Gastrocnemius medialis (tissue), 4 donors: ENCODE measurements at regions not wholly inside any gene's neighbourhood (a gene's known extent, or its start where the extent isn't known, plus 50 kb on each side); places are given as distances from the start of the nearest gene placed in this dataset.

Source experiments
- ATAC-seq, 2 donors: fragments of 150-250 bp; one replicate each; pipeline ENCODE4 v1.9.1; 2016
- DNase-seq, 2 donors: peaks; one replicate each; pipeline ENCODE4 v3.0.0-alpha.2; 2019
- H3K27ac ChIP-seq, 4 donors: fragments of 200-600 bp; sonication (generic); 1 replicate in 1 of 4; 2 replicates in 3 of 4; pipeline ENCODE4 v1.5.1; 2016 to 2018; ENCODE audit warnings: mild to moderate bottlenecking in 2 of 4, moderate library complexity in 1 of 4
- H3K27me3 ChIP-seq, 3 donors: fragments of 200-600 bp; sonication (generic) in 2 of 3; 1 replicate in 1 of 3; 2 replicates in 2 of 3; pipeline versions ENCODE4 v1.5.1 to v1.6.0; 2016 to 2019; ENCODE audit warnings: mild to moderate bottlenecking in 1 of 3, moderate library complexity in 1 of 3
- H3K36me3 ChIP-seq, 2 donors: fragments of 200-600 bp; sonication (generic) in 1 of 2; one replicate each; pipeline ENCODE4 v1.5.1; 2017 to 2018
- H3K4me1 ChIP-seq, 2 donors: fragments of 200-600 bp; sonication (generic) in 1 of 2; one replicate each; pipeline ENCODE4 v1.5.1; 2016 to 2017; ENCODE audit warnings: mild to moderate bottlenecking in 2 of 2
- H3K4me3 ChIP-seq, 4 donors: fragments of 200-600 bp; sonication (generic) in 3 of 4; 1 replicate in 1 of 4; 2 replicates in 3 of 4; pipeline ENCODE4 v1.5.1; 2016 to 2019; ENCODE audit warnings: mild to moderate bottlenecking in 2 of 4
- H3K9me3 ChIP-seq, 3 donors: fragments of 200-600 bp; sonication (generic) in 2 of 3; 1 replicate in 1 of 3; 2 replicates in 2 of 3; pipeline ENCODE4 v1.5.1; 2016 to 2019
- POLR2A ChIP-seq, 2 donors: fragments of 450-650 bp; IDR thresholded peaks; one replicate each; pipeline ENCODE4 v1.6.1; 2017; ENCODE audit warnings: antibody characterized with exemption in 2 of 2, mild to moderate bottlenecking in 2 of 2, moderate library complexity in 2 of 2
- in situ Hi-C, 4 donors: fragments of 200-750 bp; cut with MboI; loops; one replicate each; pipeline versions ENCODE4 v1.15.0 to v1.8.0; 2017; ENCODE audit warnings: low sequenced_read_pairs in 4 of 4
- intact Hi-C: fragments of 100-400 bp; cut with DNase I; formaldehyde crosslinking; loops from one replicate; pipeline ENCODE4 v1.15.1; 2023; ENCODE audit warnings: low total_unique reads
- TF ChIP-seq, protein P1 (sequence below), 5 experiments: fragments of 450-650 bp in 3 of 5; fragments of 200-600 bp in 2 of 5; sonication (generic) in 2 of 5; IDR thresholded peaks in 4 of 5; conservative IDR thresholded peaks in 1 of 5; 1 replicate in 4 of 5; 2 replicates in 1 of 5; pipeline ENCODE4 v1.5.1; 2016 to 2019; ENCODE audit warnings: antibody characterized with exemption in 5 of 5, mild to moderate bottlenecking in 3 of 5, moderate library complexity in 3 of 5

DNA sequence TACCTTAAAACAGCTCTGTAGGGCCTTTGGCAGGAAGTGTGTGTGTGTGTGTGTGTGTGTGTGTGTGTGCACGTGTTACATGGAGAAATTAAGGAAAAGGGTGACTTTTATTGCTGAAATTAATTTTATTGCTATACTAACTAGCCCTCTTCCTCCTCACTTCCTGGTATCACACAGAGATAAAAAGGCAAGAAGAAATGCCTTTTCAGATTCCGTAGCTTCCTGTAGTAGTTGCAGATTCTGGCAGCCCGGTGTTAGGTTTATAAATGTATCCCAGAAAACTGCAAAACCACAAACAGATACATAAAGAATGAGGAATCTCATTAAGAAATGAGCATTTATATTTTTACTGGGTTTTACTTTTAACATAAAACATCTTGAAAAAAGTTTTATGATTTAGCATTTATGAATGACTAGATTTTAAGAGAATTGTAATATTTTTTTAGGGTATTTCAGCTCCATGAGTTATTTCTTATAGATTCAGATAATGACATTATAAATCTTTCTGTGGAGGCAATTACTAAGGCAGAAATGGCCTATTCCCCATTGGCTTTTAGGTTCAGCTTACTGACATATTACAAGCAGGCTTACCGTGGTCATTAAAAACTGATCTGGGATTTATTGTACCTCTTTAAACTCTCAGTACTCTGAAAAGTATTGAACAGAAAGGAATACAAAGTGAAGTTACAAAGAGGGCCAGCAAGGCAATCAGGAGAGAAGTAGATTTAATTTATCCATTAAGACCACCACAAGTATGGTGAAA, 249.1 kb upstream of the TSHZ2 start:
- Histone ChIP-seq H3K4me1 (no peaks in the 10 kb centered on the region), H3K27ac (no peak overlapping the region), H3K4me3 (no peak overlapping the region), H3K9me3 (no peaks in the 10 kb centered on the region), H3K27me3 (no peaks in the 10 kb centered on the region), H3K36me3 (no peaks in the 10 kb centered on the region)
- no peak for TF ChIP-seq POLR2A (IDR thresholded peaks at IDR 0.05)
- TF ChIP-seq, protein P1, sequence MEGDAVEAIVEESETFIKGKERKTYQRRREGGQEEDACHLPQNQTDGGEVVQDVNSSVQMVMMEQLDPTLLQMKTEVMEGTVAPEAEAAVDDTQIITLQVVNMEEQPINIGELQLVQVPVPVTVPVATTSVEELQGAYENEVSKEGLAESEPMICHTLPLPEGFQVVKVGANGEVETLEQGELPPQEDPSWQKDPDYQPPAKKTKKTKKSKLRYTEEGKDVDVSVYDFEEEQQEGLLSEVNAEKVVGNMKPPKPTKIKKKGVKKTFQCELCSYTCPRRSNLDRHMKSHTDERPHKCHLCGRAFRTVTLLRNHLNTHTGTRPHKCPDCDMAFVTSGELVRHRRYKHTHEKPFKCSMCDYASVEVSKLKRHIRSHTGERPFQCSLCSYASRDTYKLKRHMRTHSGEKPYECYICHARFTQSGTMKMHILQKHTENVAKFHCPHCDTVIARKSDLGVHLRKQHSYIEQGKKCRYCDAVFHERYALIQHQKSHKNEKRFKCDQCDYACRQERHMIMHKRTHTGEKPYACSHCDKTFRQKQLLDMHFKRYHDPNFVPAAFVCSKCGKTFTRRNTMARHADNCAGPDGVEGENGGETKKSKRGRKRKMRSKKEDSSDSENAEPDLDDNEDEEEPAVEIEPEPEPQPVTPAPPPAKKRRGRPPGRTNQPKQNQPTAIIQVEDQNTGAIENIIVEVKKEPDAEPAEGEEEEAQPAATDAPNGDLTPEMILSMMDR (IDR thresholded peaks at IDR 0.05 in 4 of 5, conservative IDR thresholded peaks at IDR 0.05 in 1 of 5) = no peak
- DNase-seq (no peak), ATAC-seq (no peak)
- in situ Hi-C loops (no loop called here), intact Hi-C loops (no loop called here)

DNA sequence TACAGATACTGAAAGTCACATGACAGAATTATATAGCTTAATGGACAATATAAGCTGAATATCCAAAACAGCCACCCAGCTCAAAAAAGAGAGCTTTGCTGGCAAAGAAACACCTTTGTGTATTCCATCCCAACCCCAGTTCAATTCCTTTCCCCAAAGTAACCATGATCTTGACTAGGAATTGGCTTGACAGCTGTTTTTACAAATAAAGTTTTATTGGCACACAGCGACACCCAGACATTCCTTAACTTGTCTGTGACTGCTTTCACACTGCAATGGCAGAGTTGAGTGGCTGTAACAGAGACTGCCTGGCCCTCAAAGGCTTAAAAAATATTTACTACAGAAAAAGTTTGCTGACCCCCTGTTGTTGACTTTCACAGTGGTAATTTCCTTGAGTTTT, 264.0 kb upstream of the TSHZ2 start:
- DNase-seq (no peak), ATAC-seq (no peak)
- in situ Hi-C loops (no loop called here), intact Hi-C loops (no loop called here)
- TF ChIP-seq, protein P1 (IDR thresholded peaks at IDR 0.05 in 4 of 5, conservative IDR thresholded peaks at IDR 0.05 in 1 of 5) = no peak
- no peak for TF ChIP-seq POLR2A (IDR thresholded peaks at IDR 0.05)
- Histone ChIP-seq H3K9me3 (no peaks in the 10 kb centered on the region), H3K4me3 (no peak overlapping the region), H3K36me3 (no peaks in the 10 kb centered on the region), H3K27me3 (no peaks in the 10 kb centered on the region), H3K27ac (no peak overlapping the region), H3K4me1 (no peaks in the 10 kb centered on the region)

DNA sequence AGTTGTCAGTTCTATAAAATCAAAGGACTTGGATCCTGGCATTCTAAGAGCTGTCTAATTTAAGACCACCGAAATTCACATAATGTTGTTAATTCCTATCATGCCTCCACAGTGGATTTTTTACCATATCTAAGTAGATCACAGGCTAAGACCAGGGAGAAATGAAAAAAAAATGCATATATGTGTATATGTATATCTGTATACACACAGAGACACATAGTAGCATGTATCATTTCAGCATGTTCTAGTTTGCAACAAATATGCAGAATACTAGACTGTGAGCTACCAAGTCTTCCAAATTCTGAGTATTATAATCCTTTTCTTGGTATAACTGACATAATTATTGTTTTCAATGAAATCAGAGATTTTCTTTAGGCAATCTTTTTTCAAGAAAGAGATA, 267.6 kb upstream of the TSHZ2 start:
- TF ChIP-seq, protein P1 (IDR thresholded peaks at IDR 0.05 in 4 of 5, conservative IDR thresholded peaks at IDR 0.05 in 1 of 5) = no peak
- no peak for TF ChIP-seq POLR2A (IDR thresholded peaks at IDR 0.05)
- no peaks in the 10 kb centered on the region for H3K4me1 ChIP-seq
- intact Hi-C loops (no loop called here), in situ Hi-C loops (no loop called here)
- no peaks in the 10 kb centered on the region for H3K36me3 ChIP-seq
- no peaks in the 10 kb centered on the region for H3K9me3 ChIP-seq
- H3K27ac ChIP-seq = no peak overlapping the region
- no peaks in the 10 kb centered on the region for H3K27me3 ChIP-seq
- ATAC-seq (no peak), DNase-seq (no peak)
- no peak overlapping the region for H3K4me3 ChIP-seq

DNA sequence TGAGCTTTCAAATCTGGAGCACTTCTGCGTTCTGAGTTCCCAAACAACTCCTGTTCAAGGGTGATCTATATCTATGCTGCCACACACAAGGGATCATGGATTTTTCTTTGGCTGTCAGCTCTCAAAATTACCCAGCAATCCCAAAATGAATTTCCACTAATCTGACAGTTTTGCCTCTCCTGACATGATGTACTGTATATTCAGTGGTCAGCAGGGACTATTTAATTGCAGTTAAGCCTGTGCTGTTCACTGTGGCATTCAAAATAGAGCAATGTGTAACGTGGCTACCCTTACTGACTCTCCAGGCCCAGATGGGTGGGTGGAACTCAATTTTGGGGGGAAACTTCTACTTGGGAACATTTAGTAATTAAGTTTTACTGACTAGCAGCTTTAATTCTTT, 283.8 kb upstream of the TSHZ2 start:
- Histone ChIP-seq H3K36me3 (no peaks in the 10 kb centered on the region), H3K4me1 (no peaks in the 10 kb centered on the region), H3K4me3 (no peak overlapping the region), H3K27ac (no peak overlapping the region), H3K9me3 (no peaks in the 10 kb centered on the region), H3K27me3 (no peaks in the 10 kb centered on the region)
- intact Hi-C loops = no loop called here
- ATAC-seq (no peak), DNase-seq (no peak)
- in situ Hi-C loops = no loop called here
- no peak for TF ChIP-seq POLR2A (IDR thresholded peaks at IDR 0.05)
- TF ChIP-seq, protein P1 (IDR thresholded peaks at IDR 0.05 in 4 of 5, conservative IDR thresholded peaks at IDR 0.05 in 1 of 5) = no peak

DNA sequence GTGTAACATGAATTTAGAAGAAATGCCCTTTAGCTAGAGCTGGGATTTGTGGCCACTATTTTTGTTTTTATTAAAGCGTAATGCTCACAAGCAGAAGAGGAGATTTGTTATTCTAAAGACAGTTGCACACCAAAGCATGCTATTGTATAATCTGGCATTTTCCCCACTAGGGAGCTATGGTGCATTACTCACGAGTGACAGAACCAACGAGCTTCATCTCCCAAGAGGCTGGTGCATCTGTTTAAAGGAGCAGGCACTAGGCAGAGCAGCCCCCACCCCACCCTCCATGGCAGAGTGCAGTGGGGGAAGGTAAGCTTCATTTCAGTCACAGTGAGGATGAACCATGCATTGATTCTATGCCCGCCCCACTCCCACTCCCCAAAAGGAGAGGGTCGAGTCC, 287.3 kb upstream of the TSHZ2 start:
- Histone ChIP-seq H3K4me1 (no peaks in the 10 kb centered on the region), H3K27ac (no peak overlapping the region), H3K9me3 (no peaks in the 10 kb centered on the region), H3K27me3 (no peaks in the 10 kb centered on the region), H3K4me3 (no peak overlapping the region), H3K36me3 (no peaks in the 10 kb centered on the region)
- intact Hi-C loops = no loop called here
- ATAC-seq = no peak
- no peak for TF ChIP-seq POLR2A (IDR thresholded peaks at IDR 0.05)
- TF ChIP-seq, protein P1 (IDR thresholded peaks at IDR 0.05 in 4 of 5, conservative IDR thresholded peaks at IDR 0.05 in 1 of 5) = no peak
- in situ Hi-C loops = no loop called here
- DNase-seq = no peak
